SU-DHL-6 (cell line): ENCODE measurements at regions not wholly inside any gene's neighbourhood (a gene's known extent, or its start where the extent isn't known, plus 50 kb on each side); places are given as distances from the start of the nearest gene placed in this dataset.

ENCODE experiments used
- EZH2phosphoT487 ChIP-seq: fragments of 200-600 bp; sonication (generic), shearing (Covaris generic); conservative IDR thresholded peaks from 2 replicates; pipeline ENCODE4 v1.6.1; 2018; ENCODE audit warnings: mild to moderate bottlenecking, antibody characterized with exemption, low read length, moderate library complexity, mixed read lengths
- TF ChIP-seq, protein P1 (sequence below): fragments of 200-600 bp; sonication (generic); IDR thresholded peaks from one replicate; pipeline ENCODE4 v1.5.1; 2017; ENCODE audit warnings: antibody characterized with exemption, mild to moderate bottlenecking, low read length, moderate library complexity; ENCODE audit not compliant: insufficient read depth, poor library complexity, severe bottlenecking

- TF ChIP-seq, protein P1, sequence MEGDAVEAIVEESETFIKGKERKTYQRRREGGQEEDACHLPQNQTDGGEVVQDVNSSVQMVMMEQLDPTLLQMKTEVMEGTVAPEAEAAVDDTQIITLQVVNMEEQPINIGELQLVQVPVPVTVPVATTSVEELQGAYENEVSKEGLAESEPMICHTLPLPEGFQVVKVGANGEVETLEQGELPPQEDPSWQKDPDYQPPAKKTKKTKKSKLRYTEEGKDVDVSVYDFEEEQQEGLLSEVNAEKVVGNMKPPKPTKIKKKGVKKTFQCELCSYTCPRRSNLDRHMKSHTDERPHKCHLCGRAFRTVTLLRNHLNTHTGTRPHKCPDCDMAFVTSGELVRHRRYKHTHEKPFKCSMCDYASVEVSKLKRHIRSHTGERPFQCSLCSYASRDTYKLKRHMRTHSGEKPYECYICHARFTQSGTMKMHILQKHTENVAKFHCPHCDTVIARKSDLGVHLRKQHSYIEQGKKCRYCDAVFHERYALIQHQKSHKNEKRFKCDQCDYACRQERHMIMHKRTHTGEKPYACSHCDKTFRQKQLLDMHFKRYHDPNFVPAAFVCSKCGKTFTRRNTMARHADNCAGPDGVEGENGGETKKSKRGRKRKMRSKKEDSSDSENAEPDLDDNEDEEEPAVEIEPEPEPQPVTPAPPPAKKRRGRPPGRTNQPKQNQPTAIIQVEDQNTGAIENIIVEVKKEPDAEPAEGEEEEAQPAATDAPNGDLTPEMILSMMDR = no peak
- TF ChIP-seq EZH2phosphoT487 = no peak
Measured at GRCh38 chr1:221376286-221376685, 365.6 kb downstream of the DUSP10 start.
